Ammon's horn (tissue), 1 donor: ENCODE measurements at regions not wholly inside any gene's neighbourhood (a gene's known extent, or its start where the extent isn't known, plus 50 kb on each side); places are given as distances from the start of the nearest gene placed in this dataset.
"Not testable (repeated sequence)": the region's sequence is repeated elsewhere in the genome, so short reads cannot be mapped to it uniquely, and the experiment has no call there.

Source experiments
- DNase-seq: peaks from one replicate; pipeline ENCODE4 v3.0.0-alpha.2; 2016; ENCODE audit warnings: low spot score

DNA sequence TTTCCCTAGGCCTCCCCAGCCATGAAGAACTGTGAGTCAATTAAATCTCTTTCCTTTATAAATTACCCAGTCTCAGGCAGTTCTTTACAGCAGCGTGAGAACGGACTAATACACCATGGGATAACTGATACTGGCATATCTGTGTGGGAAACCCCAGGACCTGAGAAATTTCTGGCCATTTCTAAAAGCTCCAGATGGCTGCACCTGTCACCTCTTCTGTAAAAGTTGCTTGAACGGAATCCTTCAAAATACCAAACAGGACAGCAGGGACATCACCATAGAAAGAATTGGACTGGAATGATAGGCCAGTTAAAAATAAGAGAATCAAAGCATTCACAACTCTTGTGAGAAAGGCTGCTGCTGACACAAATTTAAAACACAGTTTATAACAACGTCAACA is 134.0 kb upstream of the FOXD4L5 start:
- DNase-seq = not testable (repeated sequence)

DNA sequence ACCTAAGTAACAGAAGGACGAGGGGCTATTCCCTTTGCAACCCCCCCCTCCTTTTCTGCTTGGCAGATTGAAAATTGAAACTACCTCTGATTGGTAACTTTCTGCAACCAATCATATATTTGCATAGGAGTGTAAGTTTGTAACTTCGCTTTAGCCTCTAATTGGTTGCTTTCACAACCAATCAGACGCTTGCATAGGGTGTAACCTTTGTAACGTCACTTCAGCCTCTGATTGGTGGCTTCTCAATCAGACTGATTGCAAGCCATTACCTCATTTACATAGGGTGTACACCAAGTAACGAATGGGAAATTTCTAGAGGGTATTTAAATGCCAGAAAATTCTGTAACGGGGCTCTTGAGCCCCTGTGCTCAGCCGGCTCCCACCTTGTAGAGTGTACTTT is 131.9 kb upstream of the FOXD4L5 start:
- not testable (repeated sequence) for DNase-seq

DNA sequence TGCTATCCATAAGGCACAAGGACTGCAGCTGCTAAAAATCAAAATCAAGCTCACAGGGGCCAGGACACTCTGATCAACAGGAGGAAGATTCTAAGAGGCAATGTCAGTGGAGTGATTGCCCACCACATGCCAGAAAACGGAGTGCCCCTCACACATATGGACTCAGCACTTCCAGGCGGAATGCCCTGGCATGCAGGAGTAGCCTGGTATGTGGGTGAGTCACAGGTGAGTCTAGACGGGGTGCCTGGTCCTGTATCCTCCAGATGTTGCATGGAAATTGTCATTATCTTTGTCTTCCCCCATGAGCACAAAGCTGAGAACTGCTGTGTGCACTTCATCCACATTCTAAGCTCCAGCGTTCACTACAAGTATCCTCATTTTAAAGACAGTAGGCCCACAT is 129.2 kb upstream of the FOXD4L5 start:
- not testable (repeated sequence) for DNase-seq

GRCh38 chr9:65413371-65413770 is 128.4 kb upstream of the FOXD4L5 start:
- DNase-seq = not testable (repeated sequence)

- DNase-seq = no peak
These were observed 126.9 kb upstream of the FOXD4L5 start for GRCh38 chr9:65411901-65412300.

- DNase-seq = no peak
These were observed 126.3 kb upstream of the FOXD4L5 start for GRCh38 chr9:65411336-65411735.

DNA sequence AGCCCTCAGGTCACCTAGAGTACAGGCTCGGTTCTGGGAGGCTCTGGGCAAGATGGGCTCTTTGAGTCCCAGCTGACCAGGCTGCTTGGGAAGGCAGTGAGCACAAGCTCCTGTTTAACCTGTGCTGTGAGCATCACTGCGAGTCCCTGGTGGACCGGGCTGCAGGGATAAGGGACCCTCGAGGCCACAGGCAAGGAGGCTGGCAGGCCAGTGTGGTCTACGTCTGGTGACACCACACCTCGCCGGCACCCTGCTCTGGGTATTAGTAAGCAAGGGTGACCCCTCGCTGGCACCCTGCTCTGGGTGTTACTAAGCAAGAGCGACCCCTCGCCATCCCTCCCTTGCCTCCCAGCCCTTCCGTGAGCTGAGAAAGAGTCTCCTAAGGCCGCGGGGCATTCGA is 125.9 kb upstream of the FOXD4L5 start:
- DNase-seq = no peak

DNA sequence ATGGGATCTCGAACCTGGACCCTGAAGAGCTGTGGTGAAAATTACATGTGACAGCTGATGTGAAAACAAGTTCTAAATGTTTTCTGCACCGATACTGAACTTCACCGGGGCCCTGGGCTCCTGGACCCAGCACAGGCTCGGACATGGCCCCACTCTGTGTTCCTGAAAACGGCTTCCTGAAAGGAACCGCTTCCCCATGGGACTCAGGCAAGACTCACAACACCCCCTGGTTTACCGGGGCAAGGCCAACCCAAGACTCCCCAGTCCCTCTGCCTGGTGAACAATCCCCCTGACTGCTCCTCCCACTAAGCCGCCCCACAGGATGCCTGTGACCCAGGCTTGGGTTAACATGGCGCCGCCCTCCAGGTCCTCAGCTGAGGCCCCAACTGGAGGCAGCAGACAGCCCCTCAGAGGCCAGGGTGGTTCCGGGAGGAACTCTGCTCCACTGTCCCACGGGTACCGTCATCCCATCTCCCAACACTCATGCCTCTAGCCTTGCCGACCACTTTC is 124.5 kb upstream of the FOXD4L5 start:
- DNase-seq = no peak

DNA sequence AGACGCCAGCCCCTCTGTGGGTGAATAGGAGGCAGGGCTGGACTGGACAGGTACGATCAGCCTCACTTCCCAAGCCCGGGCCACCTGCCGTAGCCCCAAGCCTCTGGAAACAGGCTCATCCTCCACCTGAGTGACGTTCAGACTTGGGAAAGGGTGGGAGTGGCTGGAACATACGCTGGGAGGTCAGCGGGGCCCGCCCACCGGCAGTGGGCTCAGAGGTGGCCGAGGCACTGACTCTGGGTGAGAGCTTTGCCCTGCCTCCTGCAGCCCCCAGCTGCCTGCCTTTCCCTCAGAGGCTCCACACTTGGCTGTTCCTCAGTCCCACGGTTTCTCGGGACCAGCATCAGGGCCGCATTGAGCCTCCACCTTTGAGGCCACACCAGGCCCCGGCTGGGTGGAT is 123.8 kb upstream of the FOXD4L5 start:
- not testable (repeated sequence) for DNase-seq

DNA sequence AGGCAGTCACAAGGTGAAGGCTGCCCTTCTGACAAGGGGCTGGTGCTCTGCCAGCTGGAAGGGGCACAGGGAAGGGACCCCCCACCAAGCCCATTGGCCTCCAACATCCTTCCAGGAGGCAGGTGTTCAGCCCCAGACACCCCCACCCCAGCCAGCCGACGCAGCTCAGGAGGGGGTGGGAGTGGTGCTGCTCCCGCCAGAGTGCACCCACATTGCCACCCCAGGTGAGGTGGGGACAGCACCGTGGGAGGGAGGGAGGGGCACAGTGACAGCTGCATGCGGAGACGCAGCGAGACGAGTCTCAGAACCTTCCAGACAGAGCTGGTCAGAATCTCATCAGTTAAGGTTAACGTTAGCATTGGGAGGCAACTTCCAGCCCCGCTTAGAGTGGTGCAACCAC is 121.6 kb upstream of the FOXD4L5 start:
- not testable (repeated sequence) for DNase-seq

DNA sequence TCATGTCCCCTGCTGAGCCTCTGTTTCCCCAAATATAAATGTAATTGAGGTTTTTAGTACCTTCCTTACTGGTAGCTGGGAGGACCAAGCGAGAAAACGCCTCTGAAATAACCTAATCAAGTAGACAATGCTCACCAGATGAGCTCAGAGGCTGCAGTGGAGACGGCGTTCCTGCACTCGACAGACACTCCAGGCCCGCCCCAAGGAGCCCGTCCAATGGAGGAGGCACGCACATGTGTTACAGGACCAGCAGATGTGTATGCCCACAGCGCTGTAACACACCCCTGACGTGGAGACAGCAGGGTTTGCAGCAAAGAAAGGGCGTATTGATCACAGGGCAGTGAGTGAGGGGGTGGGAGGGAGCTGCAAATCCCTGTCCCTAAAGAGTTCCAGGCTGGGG is 120.8 kb upstream of the FOXD4L5 start:
- DNase-seq = not testable (repeated sequence)

- DNase-seq = no peak
These were observed 120.2 kb upstream of the FOXD4L5 start for GRCh38 chr9:65405253-65405652.

DNA sequence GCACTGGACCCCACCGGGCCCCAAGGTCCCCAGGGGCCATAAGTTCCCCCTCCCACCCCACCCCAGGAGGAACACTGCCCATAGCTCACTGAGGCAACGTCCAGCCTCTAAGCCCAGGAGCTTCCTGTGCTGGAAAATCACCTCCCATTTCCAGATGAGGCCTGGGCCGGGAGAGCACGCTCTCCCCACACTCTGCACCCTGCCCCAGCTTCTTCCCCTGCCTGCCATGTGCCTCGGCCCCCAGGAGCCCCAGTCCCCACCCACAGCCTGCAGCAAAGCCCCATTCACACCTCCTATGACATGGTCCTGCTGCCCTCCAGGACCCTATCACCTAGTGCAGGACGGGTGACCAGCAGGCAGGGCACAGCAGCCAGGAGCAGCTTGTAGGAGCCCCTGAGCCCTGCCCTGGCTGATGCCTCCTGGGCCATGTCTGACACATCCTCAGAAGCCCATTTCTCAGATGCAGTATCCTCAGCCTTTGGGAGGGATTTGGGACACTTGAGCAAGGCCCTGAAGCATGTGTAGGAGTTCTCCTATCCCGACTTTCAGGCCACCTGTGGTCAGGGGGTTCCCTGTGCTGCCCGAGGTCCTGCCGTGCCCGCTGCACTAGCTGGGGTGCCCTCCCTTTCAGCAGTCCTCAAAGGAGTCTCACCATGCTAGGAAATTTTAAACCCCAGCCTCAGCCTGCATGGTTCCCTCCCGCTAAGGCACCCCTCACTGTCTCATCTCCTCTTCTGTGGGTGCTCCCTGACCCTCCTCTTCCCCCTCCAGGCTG is 119.4 kb upstream of the FOXD4L5 start:
- DNase-seq = no peak

DNA sequence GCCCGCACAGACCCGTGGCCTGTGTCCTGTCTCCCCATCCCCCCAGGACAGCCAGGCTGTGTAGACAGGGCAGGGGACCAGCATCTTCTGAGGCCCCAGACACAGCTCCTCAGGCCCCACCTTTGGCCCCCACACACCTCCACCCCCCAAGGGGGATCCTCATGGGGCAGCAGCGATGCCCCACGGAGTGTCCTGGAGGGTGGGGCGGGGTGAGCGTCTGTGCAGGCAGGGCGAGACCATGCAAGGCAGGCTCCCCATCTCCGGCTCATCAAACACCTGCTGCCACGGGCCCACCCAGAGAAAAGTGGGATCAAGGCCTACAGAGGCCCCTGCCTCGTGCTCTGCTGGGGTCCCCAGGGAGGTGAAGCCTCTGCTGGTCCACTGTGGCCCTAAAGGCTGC is 118.7 kb upstream of the FOXD4L5 start:
- DNase-seq = no peak

DNA sequence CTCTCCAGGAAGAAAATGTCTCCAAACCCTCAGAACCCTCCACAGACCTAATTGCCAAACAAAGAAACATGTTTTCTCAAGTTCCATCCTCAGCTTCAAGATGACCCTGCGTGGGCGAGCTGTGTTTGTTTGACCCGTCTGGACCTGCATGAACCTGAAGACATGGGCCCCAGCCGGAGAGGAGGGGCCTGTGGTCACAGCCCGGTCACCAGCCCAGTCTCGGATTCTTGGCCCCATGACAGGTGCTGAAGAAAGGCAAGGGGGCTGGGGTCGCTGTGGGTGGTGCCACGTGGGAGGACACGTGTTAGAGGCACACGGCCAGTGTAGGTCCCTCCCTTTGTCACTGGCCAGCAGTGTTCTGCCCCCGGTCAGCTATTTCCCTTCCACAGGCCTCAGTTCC is 118.1 kb upstream of the FOXD4L5 start:
- not testable (repeated sequence) for DNase-seq

- DNase-seq = not testable (repeated sequence)
These were observed 117.3 kb upstream of the FOXD4L5 start for GRCh38 chr9:65402206-65402870.

DNA sequence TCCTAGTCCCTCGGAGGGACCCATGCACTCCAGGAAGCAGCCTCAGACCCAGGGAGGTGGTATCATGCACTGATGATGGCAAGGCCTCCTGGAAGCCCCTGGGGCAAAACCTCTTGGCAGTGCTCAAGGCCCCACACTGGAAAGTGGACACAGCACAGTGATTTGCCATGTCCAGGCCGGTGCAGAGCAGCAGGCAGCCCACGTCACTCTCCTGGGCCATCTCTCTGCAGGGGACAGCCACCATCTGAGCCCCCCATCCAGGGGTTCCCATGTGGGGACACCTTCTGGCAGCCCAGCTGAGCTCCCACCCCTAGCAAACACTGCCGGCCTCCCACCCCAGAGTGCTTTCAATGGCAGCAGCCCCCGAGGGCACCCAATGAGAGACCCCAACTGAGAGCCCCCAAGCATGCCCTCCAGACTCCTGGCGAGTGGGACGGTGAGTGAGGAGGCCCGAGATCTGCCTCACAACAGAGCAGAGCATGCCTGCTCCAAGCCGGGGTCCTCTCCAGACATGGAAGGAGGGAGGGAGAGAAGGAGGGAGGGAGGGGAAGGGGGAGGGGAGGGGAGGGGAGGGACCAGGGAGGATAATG is 116.5 kb upstream of the FOXD4L5 start:
- not testable (repeated sequence) for DNase-seq

DNA sequence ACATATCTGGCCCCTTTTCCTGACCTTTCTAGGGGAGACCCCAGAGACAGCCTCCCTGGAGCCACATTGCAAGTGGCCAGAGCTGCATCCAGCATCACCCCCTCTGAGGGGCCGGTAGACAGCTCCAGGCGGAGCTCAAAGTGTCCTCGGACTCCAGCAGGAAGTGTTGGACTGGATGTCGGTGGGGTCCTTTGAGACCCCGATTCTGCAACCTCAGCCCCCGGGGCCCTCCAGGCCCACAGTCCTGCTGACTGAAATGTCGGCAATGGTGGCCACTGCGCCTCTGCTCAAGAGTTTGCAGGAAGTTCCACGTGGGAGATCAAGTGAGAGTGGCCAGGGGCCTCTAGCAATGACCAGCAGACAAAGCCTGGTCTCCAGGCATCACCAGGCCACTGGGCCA is 115.9 kb upstream of the FOXD4L5 start:
- DNase-seq = no peak

DNA sequence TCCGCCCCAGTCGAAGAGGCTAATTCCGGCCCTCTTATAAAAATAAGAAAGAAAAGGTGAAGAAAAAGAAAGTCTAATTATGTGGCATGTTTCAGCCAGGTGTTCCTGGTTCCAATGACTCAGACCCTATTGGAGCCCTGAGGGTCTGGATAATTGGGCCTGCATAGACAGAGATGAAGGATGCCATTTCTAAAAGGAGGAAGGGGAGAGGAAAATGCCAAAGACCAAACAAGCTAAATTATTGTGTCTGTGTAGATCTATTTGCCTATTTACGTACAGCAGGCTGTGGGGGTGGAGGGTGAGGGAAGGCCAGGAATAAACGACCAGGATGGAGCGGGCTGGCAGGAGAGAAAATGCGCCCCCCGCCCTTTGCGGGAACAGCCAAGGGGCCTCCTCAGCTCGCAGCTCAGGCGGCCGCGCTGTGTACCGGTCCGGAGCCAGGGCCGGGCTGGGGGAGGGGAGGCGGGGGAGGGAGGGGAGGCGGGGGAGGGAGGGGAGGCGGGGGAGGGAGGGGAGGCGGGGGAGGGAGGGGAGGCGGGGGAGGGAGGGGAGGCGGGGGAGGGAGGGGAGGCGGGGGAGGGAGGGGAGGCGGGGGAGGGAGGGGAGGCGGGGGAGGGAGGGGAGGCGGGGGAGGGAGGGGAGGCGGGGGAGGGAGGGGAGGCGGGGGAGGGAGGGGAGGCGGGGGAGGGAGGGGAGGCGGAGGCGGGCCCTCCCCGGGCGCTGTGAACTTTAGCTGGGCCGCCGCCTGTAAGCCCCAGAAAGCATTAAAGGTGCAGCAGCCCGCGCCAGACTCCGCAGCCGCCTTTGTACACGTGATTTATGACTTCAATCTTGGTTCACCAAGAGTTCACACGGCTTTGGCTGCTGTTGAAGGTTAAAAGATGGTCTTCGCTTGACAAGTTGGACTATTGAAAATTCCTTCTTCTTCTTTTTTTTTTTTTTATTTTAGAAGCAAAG is 113.0 kb upstream of the FOXD4L5 start:
- not testable (repeated sequence) for DNase-seq

GRCh38 chr9:65397226-65397625 is 112.2 kb upstream of the FOXD4L5 start:
- not testable (repeated sequence) for DNase-seq

GRCh38 chr9:65396601-65397000 is 111.6 kb upstream of the FOXD4L5 start:
- DNase-seq = not testable (repeated sequence)

DNA sequence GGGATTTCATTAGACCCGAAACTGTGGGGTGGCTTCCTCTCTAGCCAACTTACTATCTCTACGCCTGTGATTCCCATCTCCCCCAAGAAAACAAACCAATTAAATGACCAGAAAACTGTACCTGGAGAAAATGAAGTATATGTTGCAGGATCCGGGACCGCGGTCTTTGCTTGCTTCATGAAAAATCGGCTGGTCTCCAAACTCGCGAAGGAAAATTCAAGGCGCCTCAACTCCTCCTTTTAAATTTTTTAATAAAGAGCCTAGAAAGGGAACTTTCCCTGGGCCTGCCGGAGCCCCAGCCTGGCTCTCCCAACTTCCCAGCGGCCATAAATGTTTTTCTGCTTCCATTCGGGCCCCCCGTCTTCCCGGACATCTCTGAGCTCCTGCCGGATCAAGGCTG is 110.8 kb upstream of the FOXD4L5 start:
- not testable (repeated sequence) for DNase-seq
